ENCODE measurements at regions not wholly inside any gene's neighbourhood (a gene's known extent, or its start where the extent isn't known, plus 50 kb on each side); places are given as distances from the start of the nearest gene placed in this dataset.

- no peaks in the 10 kb centered on the region for H3K23me2 ChIP-seq (ENCODE audit: insufficient read length, low read depth, low read length, poor library complexity, severe bottlenecking)
- H3K27me3 Mint-ChIP-seq (ENCODE audit: low read depth), result peaks cover 79% of the 10 kb centered on the region
- no peak overlapping the region for H3K9ac ChIP-seq (ENCODE audit: extremely low read depth, insufficient read length, low read length)
- H3K23ac ChIP-seq (ENCODE audit: insufficient read length, low read depth, low read length), result no peak overlapping the region
- WGBS (ENCODE audit: extremely low coverage, insufficient read length, low lambda C conversion rate), result 100% methylated on average over 1 of the region's 2 CpGs
- no peak overlapping the region for H3K4me3 Mint-ChIP-seq
- no peak overlapping the region for H3K14ac ChIP-seq (ENCODE audit: insufficient read depth, low read length)
- H2BK15ac ChIP-seq (ENCODE audit: low read depth, low read length), result no peak overlapping the region
- no peaks in the 10 kb centered on the region for H3K9me3 ChIP-seq (ENCODE audit: control insufficient read depth, low read depth, low read length)
- no peak overlapping the region for H3K56ac ChIP-seq (ENCODE audit: insufficient read length, low read depth, low read length)
- no peak overlapping the region for H2BK5ac ChIP-seq (ENCODE audit: insufficient read length, low read length)
- no peak overlapping the region for H3K4me2 ChIP-seq (ENCODE audit: insufficient read depth, insufficient read length, low read length)
- H3K27me3 ChIP-seq (ENCODE audit: insufficient read depth, low read length), result no peaks in the 10 kb centered on the region
- H3T11ph ChIP-seq (ENCODE audit: low read length), result no peak overlapping the region
- H3K4me1 ChIP-seq (ENCODE audit: insufficient read depth, low read length), result no peaks in the 10 kb centered on the region
- DNase-seq, result no peak
- no peak overlapping the region for H4K91ac ChIP-seq (ENCODE audit: insufficient read length, low read depth, low read length)
- H3K9me3 Mint-ChIP-seq, result no peaks in the 10 kb centered on the region; a peak in 1 of 5 replicates
- no peaks in the 10 kb centered on the region for H3K36me3 Mint-ChIP-seq (ENCODE audit: insufficient read depth in 1 of 3, low read depth in 3 of 3)
- H3K4me1 Mint-ChIP-seq, result peaks cover 0 to 4% of the 10 kb centered on the region in 2 experiments; a peak in 2 of 4 replicates
- no peaks in the 10 kb centered on the region for H3K79me2 ChIP-seq (ENCODE audit: insufficient read depth, low read length)
- no peak overlapping the region for H4K5ac ChIP-seq (ENCODE audit: insufficient read length, low read depth, low read length)
- H3K27ac Mint-ChIP-seq, result no peak overlapping the region
- no peak overlapping the region for H2BK120ac ChIP-seq (ENCODE audit: low read depth, low read length, poor library complexity, severe bottlenecking)
- H2AK5ac ChIP-seq (ENCODE audit: insufficient read length, low read length), result no peak overlapping the region
- no peak overlapping the region for H4K8ac ChIP-seq (replicated peaks; ENCODE audit: insufficient read length, low read depth, low read length)
- no peaks in the 10 kb centered on the region for H3K79me1 ChIP-seq (ENCODE audit: insufficient read depth, low read depth, low read length, poor library complexity, severe bottlenecking)
- H3K18ac ChIP-seq (ENCODE audit: insufficient read length, low read depth, low read length), result no peak overlapping the region
- TF ChIP-seq CTCF (conservative IDR thresholded peaks at IDR 0.05), result no peak
- no peak overlapping the region for H2BK12ac ChIP-seq (ENCODE audit: insufficient read length, low read depth, low read length)
- H3K27ac ChIP-seq (ENCODE audit: insufficient read length, low read depth, low read length), result no peak overlapping the region
- H2BK20ac ChIP-seq (ENCODE audit: low read depth, low read length, poor library complexity, severe bottlenecking), result no peak overlapping the region
- H2AFZ ChIP-seq (ENCODE audit: low read length), result no peak overlapping the region
- H4K20me1 ChIP-seq (ENCODE audit: control insufficient read depth, insufficient read depth, insufficient read length), result no peaks in the 10 kb centered on the region
- H3K4ac ChIP-seq (ENCODE audit: low read depth, low read length), result no peak overlapping the region
Measured at GRCh38 chr12:53887881-53888280, 50.8 kb upstream of the HOXC13 start.
